Brain microvascular endothelial cell (primary cell): ENCODE measurements at regions not wholly inside any gene's neighbourhood (a gene's known extent, or its start where the extent isn't known, plus 50 kb on each side); places are given as distances from the start of the nearest gene placed in this dataset.

Experiments used
- DNase-seq: peaks from one replicate; pipeline ENCODE4 v3.0.0-alpha.2; 2020
- H3K27ac ChIP-seq: fragments of 250-450 bp; sonication (Bioruptor Pico); 2 replicates; pipeline ENCODE4 v1.5.1; 2020; ENCODE audit warnings: mild to moderate bottlenecking, moderate library complexity
- H3K27me3 ChIP-seq: fragments of 250-450 bp; sonication (Bioruptor Pico); replicated peaks from 2 replicates; pipeline ENCODE4 v1.5.1; 2020; ENCODE audit warnings: mild to moderate bottlenecking
- H3K36me3 ChIP-seq: fragments of 250-450 bp; sonication (Bioruptor Pico); replicated peaks from 2 replicates; pipeline ENCODE4 v1.5.1; 2020; ENCODE audit warnings: mild to moderate bottlenecking
- H3K4me3 ChIP-seq: 2 replicates; pipeline ENCODE4 v1.5.1; 2011; ENCODE audit warnings: low read depth, mild to moderate bottlenecking, control low read depth, low read length, moderate library complexity
- in situ Hi-C: cut with HindIII; loops from 2 replicates; pipeline ENCODE4 v1.10.0; 2017; ENCODE audit warnings: low sequenced_read_pairs, low pct_ligation_motif_present
- TF ChIP-seq, protein P1 (sequence below): IDR thresholded peaks from 2 replicates; pipeline ENCODE4 v1.5.1; 2011; ENCODE audit warnings: low read depth, mild to moderate bottlenecking, moderate library complexity, low read length, control low read depth, inconsistent platforms; ENCODE audit errors: missing control alignments

GRCh38 chr9:29816954-29817703 lies 2243.8 kb upstream of the C9orf72 start:
- DNase-seq = no peak
- Histone ChIP-seq H3K27me3 (no peaks in the 10 kb centered on the region), H3K4me3 (no peak overlapping the region), H3K27ac (no peak overlapping the region), H3K36me3 (no peaks in the 10 kb centered on the region)
- in situ Hi-C loops = no loop called here
- TF ChIP-seq, protein P1, sequence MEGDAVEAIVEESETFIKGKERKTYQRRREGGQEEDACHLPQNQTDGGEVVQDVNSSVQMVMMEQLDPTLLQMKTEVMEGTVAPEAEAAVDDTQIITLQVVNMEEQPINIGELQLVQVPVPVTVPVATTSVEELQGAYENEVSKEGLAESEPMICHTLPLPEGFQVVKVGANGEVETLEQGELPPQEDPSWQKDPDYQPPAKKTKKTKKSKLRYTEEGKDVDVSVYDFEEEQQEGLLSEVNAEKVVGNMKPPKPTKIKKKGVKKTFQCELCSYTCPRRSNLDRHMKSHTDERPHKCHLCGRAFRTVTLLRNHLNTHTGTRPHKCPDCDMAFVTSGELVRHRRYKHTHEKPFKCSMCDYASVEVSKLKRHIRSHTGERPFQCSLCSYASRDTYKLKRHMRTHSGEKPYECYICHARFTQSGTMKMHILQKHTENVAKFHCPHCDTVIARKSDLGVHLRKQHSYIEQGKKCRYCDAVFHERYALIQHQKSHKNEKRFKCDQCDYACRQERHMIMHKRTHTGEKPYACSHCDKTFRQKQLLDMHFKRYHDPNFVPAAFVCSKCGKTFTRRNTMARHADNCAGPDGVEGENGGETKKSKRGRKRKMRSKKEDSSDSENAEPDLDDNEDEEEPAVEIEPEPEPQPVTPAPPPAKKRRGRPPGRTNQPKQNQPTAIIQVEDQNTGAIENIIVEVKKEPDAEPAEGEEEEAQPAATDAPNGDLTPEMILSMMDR = no peak

DNA sequence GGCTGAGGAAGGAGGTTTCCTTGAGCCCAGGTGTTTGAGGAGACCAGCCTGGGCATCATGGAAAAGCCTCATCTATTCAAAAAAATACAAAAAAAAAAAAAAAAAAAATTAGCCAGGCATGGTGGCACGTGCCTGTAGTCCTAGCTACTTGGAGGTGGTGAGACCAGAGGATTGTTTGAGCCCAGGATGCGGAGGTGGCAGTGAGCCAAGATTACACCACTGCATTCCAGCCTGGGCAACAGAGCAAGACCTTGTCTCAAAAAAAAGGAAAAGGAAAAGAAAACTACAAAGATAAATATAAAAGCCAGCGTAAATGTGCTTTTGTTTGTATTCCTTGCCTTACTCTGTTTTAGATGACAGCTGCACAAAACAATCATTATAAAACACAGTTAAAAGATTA lies 2249.2 kb upstream of the C9orf72 start:
- Histone ChIP-seq H3K4me3 (no peak overlapping the region), H3K27me3 (no peaks in the 10 kb centered on the region), H3K27ac (no peak overlapping the region), H3K36me3 (no peaks in the 10 kb centered on the region)
- in situ Hi-C loops = no loop called here
- TF ChIP-seq, protein P1 = no peak
- DNase-seq = no peak

GRCh38 chr9:29826421-29826820 lies 2253.1 kb upstream of the C9orf72 start:
- H3K27me3 ChIP-seq = no peaks in the 10 kb centered on the region
- no peak for DNase-seq
- H3K27ac ChIP-seq = no peak overlapping the region
- H3K4me3 ChIP-seq = no peak overlapping the region
- TF ChIP-seq, protein P1 = no peak
- no peaks in the 10 kb centered on the region for H3K36me3 ChIP-seq
- in situ Hi-C loops = no loop called here

DNA sequence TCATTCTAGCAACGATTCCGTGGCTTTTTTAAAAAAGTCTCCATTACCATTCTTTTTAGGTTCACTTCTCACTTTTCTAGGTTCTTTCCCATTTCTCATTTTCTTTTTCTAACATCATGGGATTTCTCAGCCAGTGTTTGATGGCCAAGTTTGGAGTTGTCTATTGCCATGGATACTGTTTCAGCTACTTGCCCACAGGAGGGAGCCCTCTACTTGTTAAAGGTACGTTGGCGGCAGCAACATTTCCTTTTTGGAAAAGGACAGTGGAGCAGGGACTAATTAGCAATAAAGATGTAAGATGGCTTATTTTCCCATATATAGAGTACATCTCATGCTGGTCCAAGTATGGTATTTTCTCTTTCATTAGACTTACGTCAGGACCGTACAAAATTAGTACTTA lies 2257.5 kb upstream of the C9orf72 start:
- H3K27ac ChIP-seq = no peak overlapping the region
- H3K27me3 ChIP-seq = no peaks in the 10 kb centered on the region
- no peak overlapping the region for H3K4me3 ChIP-seq
- no peaks in the 10 kb centered on the region for H3K36me3 ChIP-seq
- in situ Hi-C loops = no loop called here
- TF ChIP-seq, protein P1 = peak; percentile 74
- DNase-seq = peak; percentile 1

DNA sequence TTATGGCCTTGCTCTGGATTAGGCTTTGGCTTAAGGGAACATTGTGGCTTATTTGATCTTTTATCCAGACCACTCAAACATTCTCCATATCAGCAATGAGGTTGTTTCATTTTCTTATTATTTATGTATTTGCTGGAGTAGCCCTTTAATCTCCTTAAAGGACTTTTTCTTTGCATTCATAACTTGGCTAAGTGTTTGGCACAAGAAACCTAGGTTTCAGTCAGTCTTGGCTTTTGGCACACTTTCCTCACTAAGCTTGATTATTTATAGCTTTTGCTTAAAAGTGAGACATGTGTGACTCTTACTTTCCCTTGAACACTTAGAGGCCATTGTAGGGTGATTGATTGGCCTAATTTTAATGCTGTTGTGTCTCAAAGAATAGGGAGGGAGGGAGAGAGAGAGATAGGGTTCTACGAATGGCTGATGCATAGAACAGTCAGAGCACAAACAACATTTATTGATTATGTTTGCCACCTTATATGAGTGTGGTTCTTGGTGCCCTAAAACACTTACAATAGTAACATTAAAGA lies 2265.3 kb upstream of the C9orf72 start:
- no peak overlapping the region for H3K4me3 ChIP-seq
- no peak overlapping the region for H3K27ac ChIP-seq
- in situ Hi-C loops = no loop called here
- TF ChIP-seq, protein P1 = no peak
- no peak for DNase-seq
- H3K36me3 ChIP-seq = no peaks in the 10 kb centered on the region
- no peaks in the 10 kb centered on the region for H3K27me3 ChIP-seq
